Progenitor cell of endocrine pancreas (in vitro differentiated cells): ENCODE measurements at regions not wholly inside any gene's neighbourhood (a gene's known extent, or its start where the extent isn't known, plus 50 kb on each side); places are given as distances from the start of the nearest gene placed in this dataset.
"Not testable (repeated sequence)": the region's sequence is repeated elsewhere in the genome, so short reads cannot be mapped to it uniquely, and the experiment has no call there.

Experiments
- DNase-seq: peaks from one replicate; pipeline ENCODE4 v3.0.0; 2021; ENCODE audit warnings: low spot score; ENCODE audit not compliant: unreplicated experiment
- H3K27ac Mint-ChIP-seq: 2 replicates; pipeline ENCODE4 v1.8.0; 2021; ENCODE audit warnings: mild to moderate bottlenecking, moderate library complexity, mixed read lengths
- H3K27me3 Mint-ChIP-seq: 2 replicates; pipeline ENCODE4 v1.8.0; 2021; ENCODE audit warnings: mixed read lengths
- H3K36me3 Mint-ChIP-seq: 2 replicates; pipeline ENCODE4 v1.8.0; 2022; ENCODE audit warnings: mixed read lengths; ENCODE audit not compliant: insufficient read depth
- H3K4me1 Mint-ChIP-seq: 2 replicates; pipeline ENCODE4 v1.8.0; 2021; ENCODE audit warnings: low read depth, mixed read lengths
- H3K4me3 Mint-ChIP-seq: 2 replicates; pipeline ENCODE4 v1.8.0; 2021; ENCODE audit warnings: low read depth, mild to moderate bottlenecking, moderate library complexity, mixed read lengths
- H3K9me3 Mint-ChIP-seq: 2 replicates; pipeline ENCODE4 v1.8.0; 2021; ENCODE audit warnings: low read depth, mixed read lengths
- CTCF ChIP-seq: fragments of 200-600 bp; sonication (generic); IDR thresholded peaks from one replicate; pipeline ENCODE4 v1.5.0; 2021; ENCODE audit warnings: antibody characterized with exemption, mild to moderate bottlenecking; ENCODE audit not compliant: unreplicated experiment

- no peaks in the 10 kb centered on the region for H3K9me3 Mint-ChIP-seq
- TF ChIP-seq CTCF: no peak
- H3K36me3 Mint-ChIP-seq: no peaks in the 10 kb centered on the region
- H3K27ac Mint-ChIP-seq: no peak overlapping the region
- no peaks in the 10 kb centered on the region for H3K27me3 Mint-ChIP-seq
- H3K4me1 Mint-ChIP-seq: no peaks in the 10 kb centered on the region
- no peak overlapping the region for H3K4me3 Mint-ChIP-seq
- DNase-seq: no peak
These were observed 283.1 kb downstream of the SUCLG1 start for GRCh38 chr2:84175970-84176369.

DNA sequence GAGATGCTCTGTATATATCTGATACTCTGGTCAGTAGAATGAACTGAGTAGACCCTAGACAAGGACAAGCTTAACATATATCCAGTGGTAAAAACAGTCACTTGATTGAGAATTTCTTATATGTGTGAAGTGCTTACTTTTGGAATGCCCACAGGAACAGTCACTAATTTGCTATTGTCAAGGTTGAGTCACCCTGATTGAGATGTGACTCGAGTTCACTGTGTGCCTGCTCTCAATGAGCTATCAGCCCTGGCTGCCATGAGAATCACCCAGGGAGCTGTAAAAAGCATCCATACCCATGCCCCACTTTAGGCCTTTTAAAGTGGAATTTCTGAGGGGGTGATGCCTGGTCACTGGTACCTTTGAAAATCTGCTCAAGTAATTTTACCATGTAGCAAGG lies 283.7 kb downstream of the SUCLG1 start:
- TF ChIP-seq CTCF: no peak
- no peaks in the 10 kb centered on the region for H3K36me3 Mint-ChIP-seq
- DNase-seq: no peak
- no peaks in the 10 kb centered on the region for H3K4me1 Mint-ChIP-seq
- no peak overlapping the region for H3K4me3 Mint-ChIP-seq
- H3K27me3 Mint-ChIP-seq: no peaks in the 10 kb centered on the region
- H3K9me3 Mint-ChIP-seq: no peaks in the 10 kb centered on the region
- H3K27ac Mint-ChIP-seq: no peak overlapping the region

DNA sequence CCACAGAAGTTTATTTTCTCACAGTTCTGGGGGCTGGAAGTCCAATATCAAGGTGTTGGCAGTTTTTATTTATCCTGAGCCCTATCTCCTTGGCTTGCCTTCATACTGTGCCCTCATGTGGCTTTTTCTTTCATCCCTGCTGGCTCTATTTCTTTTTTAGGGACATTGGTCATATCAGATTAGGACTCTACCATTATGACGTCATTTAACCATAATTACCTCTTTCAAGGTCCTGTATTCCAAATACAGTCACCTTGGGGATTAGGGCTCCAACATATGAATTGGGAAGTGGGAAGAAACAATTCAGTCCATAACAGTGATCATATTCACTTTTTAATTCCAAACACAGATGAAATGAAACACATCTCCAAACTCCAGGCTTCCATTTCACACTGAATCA lies 286.0 kb downstream of the SUCLG1 start:
- no peaks in the 10 kb centered on the region for H3K36me3 Mint-ChIP-seq
- H3K27me3 Mint-ChIP-seq: no peaks in the 10 kb centered on the region
- H3K27ac Mint-ChIP-seq: no peak overlapping the region
- TF ChIP-seq CTCF: no peak
- H3K4me3 Mint-ChIP-seq: no peak overlapping the region
- H3K4me1 Mint-ChIP-seq: no peaks in the 10 kb centered on the region
- peaks cover 11% of the 10 kb centered on the region for H3K9me3 Mint-ChIP-seq
- no peak for DNase-seq

DNA sequence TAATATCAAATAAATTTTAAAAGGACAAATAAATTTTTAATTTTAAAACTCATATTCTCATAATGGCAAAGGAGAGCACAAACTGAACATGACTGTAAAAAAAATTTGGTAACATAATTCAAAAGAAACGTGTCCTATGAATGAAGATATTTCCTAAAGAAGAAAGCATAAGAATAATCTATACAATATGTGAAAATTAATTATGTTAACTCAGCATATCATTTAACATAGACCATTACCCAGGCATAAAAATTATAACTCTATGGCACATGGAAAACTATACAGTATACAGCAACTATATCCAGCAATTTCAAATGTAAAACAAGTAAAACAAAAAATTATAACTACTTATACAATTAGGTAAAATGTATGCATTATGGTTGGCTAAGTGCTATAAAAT lies 288.1 kb downstream of the SUCLG1 start:
- no peak for DNase-seq
- H3K36me3 Mint-ChIP-seq: no peaks in the 10 kb centered on the region
- H3K9me3 Mint-ChIP-seq: peaks cover 11% of the 10 kb centered on the region
- no peak overlapping the region for H3K4me3 Mint-ChIP-seq
- no peak for TF ChIP-seq CTCF
- no peaks in the 10 kb centered on the region for H3K27me3 Mint-ChIP-seq
- peaks cover under 1% of the 10 kb centered on the region for H3K4me1 Mint-ChIP-seq
- no peak overlapping the region for H3K27ac Mint-ChIP-seq

- no peak for TF ChIP-seq CTCF
- no peaks in the 10 kb centered on the region for H3K36me3 Mint-ChIP-seq
- no peak overlapping the region for H3K4me3 Mint-ChIP-seq
- H3K4me1 Mint-ChIP-seq: peaks cover 3% of the 10 kb centered on the region
- peaks cover 11% of the 10 kb centered on the region for H3K9me3 Mint-ChIP-seq
- H3K27me3 Mint-ChIP-seq: no peaks in the 10 kb centered on the region
- no peak for DNase-seq
- no peak overlapping the region for H3K27ac Mint-ChIP-seq
These were observed 289.2 kb downstream of the SUCLG1 start for GRCh38 chr2:84169871-84170270.

GRCh38 chr2:84168552-84168951 lies 290.5 kb downstream of the SUCLG1 start:
- H3K4me1 Mint-ChIP-seq, DNase-seq, H3K4me3 Mint-ChIP-seq, H3K36me3 Mint-ChIP-seq, H3K27me3 Mint-ChIP-seq, H3K27ac Mint-ChIP-seq: not testable (repeated sequence)
- H3K9me3 Mint-ChIP-seq: peaks cover 11% of the 10 kb centered on the region
